ENCODE measurements at regions not wholly inside any gene's neighbourhood (a gene's known extent, or its start where the extent isn't known, plus 50 kb on each side); places are given as distances from the start of the nearest gene placed in this dataset.
A peak's percentile ranks its signal among the peaks of the same experiment; 100 is the strongest.
"Not testable (repeated sequence)": the region's sequence is repeated elsewhere in the genome, so short reads cannot be mapped to it uniquely, and the experiment has no call there.

DNA sequence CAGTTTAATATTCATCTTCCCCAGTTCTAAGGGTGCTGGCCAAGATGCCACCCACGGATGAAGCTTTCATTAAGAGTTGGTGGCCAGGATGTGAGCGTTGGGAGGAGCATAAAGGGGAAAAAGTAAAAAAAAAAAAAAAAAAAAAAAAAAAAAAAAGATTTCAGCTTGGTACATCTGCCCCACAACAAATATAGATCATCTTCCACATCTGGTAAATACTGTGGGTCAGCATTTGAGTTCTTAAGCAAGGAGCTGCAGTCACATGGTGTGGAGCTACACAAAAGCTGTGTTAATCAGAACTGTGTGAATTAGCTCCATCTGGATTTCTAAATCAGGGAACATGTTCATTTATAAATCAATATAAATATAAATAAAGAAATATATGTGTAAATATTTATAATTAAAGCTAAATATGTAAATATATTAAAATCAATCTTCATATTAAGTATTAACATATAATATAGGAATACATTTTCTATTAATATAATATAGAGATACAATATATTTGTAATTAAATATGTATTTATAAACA lies 262.3 kb downstream of the NUAK1 start:
- no CpG with 5 or more reads among the region's 2 CpGs for WGBS, 2 experiments (ENCODE audit: insufficient coverage in 2 of 2)
- no peak overlapping the region for H3K4me3 ChIP-seq (ENCODE audit: extremely low read depth, insufficient read depth, low read length, poor library complexity, severe bottlenecking)
- no peaks in the 10 kb centered on the region for H3K36me3 ChIP-seq (ENCODE audit: control insufficient read depth, insufficient read depth, low read length)
- H3K27ac ChIP-seq (ENCODE audit: low read depth, low read length, severe bottlenecking) = no peak overlapping the region
- no peaks in the 10 kb centered on the region for H3K9me3 ChIP-seq (ENCODE audit: control insufficient read depth, low read length)
- no peaks in the 10 kb centered on the region for H3K4me1 ChIP-seq (ENCODE audit: control insufficient read depth, insufficient read depth, low read length, poor library complexity, severe bottlenecking)

GRCh38 chr12:105878964-105879363 lies 259.8 kb downstream of the NUAK1 start:
- H3K9me3 ChIP-seq (ENCODE audit: control insufficient read depth, low read length) = no peaks in the 10 kb centered on the region
- WGBS, 2 experiments (ENCODE audit: insufficient coverage in 2 of 2) = no CpG with 5 or more reads among the region's 3 CpGs

DNA sequence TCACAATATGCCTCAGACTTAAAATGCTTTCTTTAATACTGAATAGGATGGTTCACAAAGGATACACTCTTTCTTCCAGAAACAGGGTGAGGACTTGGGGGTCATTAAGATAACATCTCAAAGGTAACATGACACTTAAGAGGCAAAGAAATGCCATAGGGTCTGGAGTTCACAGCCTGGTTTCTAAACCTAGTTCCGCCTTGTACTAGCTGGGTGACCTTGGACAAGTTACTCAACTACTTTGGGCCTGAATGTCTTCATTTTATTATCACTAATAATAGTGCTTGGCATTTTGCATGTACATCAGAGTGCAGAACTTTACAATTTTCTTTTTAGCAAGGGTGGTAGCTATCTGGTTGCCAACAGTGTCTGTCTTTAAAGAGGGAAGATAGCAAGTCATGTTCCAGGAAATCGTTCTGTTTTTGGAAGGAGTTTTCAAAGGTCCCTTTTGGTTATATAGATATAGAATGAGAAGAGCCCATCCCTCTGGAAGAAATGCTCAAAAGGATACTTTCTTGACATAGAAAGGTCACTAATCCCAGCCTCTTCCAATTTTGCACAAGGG lies 257.8 kb downstream of the NUAK1 start:
- Histone ChIP-seq H3K4me1 (ENCODE audit: control insufficient read depth, insufficient read depth, low read length, poor library complexity, severe bottlenecking) (no peaks in the 10 kb centered on the region), H3K27ac (ENCODE audit: low read depth, low read length, severe bottlenecking) (no peak overlapping the region)

More at GRCh38 chr12:105878964-105879363, 259.8 kb downstream of the NUAK1 start:
- no peaks in the 10 kb centered on the region for H3K4me1 ChIP-seq (ENCODE audit: control insufficient read depth, insufficient read depth, low read length, poor library complexity, severe bottlenecking)
- no peak overlapping the region for H3K4me3 ChIP-seq (ENCODE audit: extremely low read depth, insufficient read depth, low read length, poor library complexity, severe bottlenecking)
- no peaks in the 10 kb centered on the region for H3K36me3 ChIP-seq (ENCODE audit: control insufficient read depth, insufficient read depth, low read length)
- no peak overlapping the region for H3K27ac ChIP-seq (ENCODE audit: low read depth, low read length, severe bottlenecking)

DNA sequence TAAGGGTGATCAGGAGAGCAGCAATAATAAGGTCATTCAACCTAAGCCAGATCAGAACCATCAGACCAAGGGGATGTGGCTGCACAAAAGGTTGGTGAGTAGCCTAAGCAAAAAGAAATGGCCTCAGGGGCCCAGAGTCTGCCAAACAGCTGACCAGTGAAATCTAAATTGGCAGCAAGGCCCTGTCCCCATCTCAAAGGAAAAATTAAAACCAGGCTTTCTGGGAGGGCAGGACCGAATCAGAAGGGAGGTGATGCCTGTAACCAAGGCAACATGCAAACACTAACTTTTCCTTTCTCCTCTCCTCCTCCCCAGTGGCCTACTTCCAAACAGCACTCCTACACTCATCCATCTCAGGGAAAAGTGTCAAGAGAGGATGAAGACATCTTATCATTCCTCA lies 256.4 kb downstream of the NUAK1 start:
- Histone ChIP-seq H3K27ac (ENCODE audit: low read depth, low read length, severe bottlenecking) (no peak overlapping the region), H3K4me3 (ENCODE audit: extremely low read depth, insufficient read depth, low read length, poor library complexity, severe bottlenecking) (no peak overlapping the region), H3K4me1 (ENCODE audit: control insufficient read depth, insufficient read depth, low read length, poor library complexity, severe bottlenecking) (no peaks in the 10 kb centered on the region), H3K36me3 (ENCODE audit: control insufficient read depth, insufficient read depth, low read length) (no peaks in the 10 kb centered on the region), H3K9me3 (ENCODE audit: control insufficient read depth, low read length) (no peaks in the 10 kb centered on the region)
- WGBS, 2 experiments (ENCODE audit: insufficient coverage in 2 of 2) = 71% methylated on average over 1 of the region's 1 CpG; no CpG with 5 or more reads in 1 of the 2 experiments

More for the DNA sequence above, 257.8 kb downstream of the NUAK1 start:
- Histone ChIP-seq H3K36me3 (ENCODE audit: control insufficient read depth, insufficient read depth, low read length) (no peaks in the 10 kb centered on the region), H3K4me3 (ENCODE audit: extremely low read depth, insufficient read depth, low read length, poor library complexity, severe bottlenecking) (no peak overlapping the region), H3K9me3 (ENCODE audit: control insufficient read depth, low read length) (no peaks in the 10 kb centered on the region)
- WGBS, 2 experiments (ENCODE audit: insufficient coverage in 2 of 2) = 100% methylated on average over 1 to 2 of the region's 2 CpGs

GRCh38 chr12:105887131-105887530 lies 251.6 kb downstream of the NUAK1 start:
- no peak overlapping the region for H3K27ac ChIP-seq (ENCODE audit: low read depth, low read length, severe bottlenecking)
- H3K4me1 ChIP-seq (ENCODE audit: control insufficient read depth, insufficient read depth, low read length, poor library complexity, severe bottlenecking) = no peaks in the 10 kb centered on the region
- H3K9me3 ChIP-seq (ENCODE audit: control insufficient read depth, low read length) = no peaks in the 10 kb centered on the region
- H3K36me3 ChIP-seq (ENCODE audit: control insufficient read depth, insufficient read depth, low read length) = no peaks in the 10 kb centered on the region
- WGBS, 2 experiments (ENCODE audit: insufficient coverage in 2 of 2) = 83 to 100% methylated on average over 1 of the region's 3 CpGs
- no peak overlapping the region for H3K4me3 ChIP-seq (ENCODE audit: extremely low read depth, insufficient read depth, low read length, poor library complexity, severe bottlenecking)

DNA sequence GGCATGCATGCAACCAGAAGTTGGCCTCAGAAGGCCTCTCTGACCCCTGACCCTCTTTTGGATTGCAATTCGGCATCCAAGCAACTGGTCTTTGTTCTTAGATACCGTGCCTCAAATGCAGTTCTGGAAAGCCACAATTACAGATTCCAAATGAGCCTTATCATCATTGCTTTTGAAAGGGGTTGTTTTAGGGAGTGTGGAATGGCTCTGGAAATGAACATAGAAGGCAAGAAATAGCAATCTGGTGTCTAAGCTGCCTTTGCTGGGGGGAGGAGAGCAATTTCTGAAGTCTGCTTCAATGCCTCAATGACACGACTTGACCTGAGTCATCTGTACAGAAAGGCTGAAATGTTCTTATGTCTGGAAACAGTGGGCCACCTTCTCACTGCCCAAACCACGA lies 250.1 kb downstream of the NUAK1 start:
- H3K4me3 ChIP-seq (ENCODE audit: extremely low read depth, insufficient read depth, low read length, poor library complexity, severe bottlenecking) = no peak overlapping the region
- WGBS, 2 experiments (ENCODE audit: insufficient coverage in 2 of 2) = 77 to 84% methylated on average over 2 to 4 of the region's 4 CpGs
- no peaks in the 10 kb centered on the region for H3K9me3 ChIP-seq (ENCODE audit: control insufficient read depth, low read length)
- no peaks in the 10 kb centered on the region for H3K36me3 ChIP-seq (ENCODE audit: control insufficient read depth, insufficient read depth, low read length)
- peak overlapping the region; percentile 32 for H3K27ac ChIP-seq (ENCODE audit: low read depth, low read length, severe bottlenecking)
- no peaks in the 10 kb centered on the region for H3K4me1 ChIP-seq (ENCODE audit: control insufficient read depth, insufficient read depth, low read length, poor library complexity, severe bottlenecking)

GRCh38 chr12:105892362-105892910 lies 246.3 kb downstream of the NUAK1 start:
- no peak overlapping the region for H3K4me3 ChIP-seq (ENCODE audit: extremely low read depth, insufficient read depth, low read length, poor library complexity, severe bottlenecking)
- 88 to 97% methylated on average over 3 of the region's 4 CpGs for WGBS, 2 experiments (ENCODE audit: insufficient coverage in 2 of 2)

DNA sequence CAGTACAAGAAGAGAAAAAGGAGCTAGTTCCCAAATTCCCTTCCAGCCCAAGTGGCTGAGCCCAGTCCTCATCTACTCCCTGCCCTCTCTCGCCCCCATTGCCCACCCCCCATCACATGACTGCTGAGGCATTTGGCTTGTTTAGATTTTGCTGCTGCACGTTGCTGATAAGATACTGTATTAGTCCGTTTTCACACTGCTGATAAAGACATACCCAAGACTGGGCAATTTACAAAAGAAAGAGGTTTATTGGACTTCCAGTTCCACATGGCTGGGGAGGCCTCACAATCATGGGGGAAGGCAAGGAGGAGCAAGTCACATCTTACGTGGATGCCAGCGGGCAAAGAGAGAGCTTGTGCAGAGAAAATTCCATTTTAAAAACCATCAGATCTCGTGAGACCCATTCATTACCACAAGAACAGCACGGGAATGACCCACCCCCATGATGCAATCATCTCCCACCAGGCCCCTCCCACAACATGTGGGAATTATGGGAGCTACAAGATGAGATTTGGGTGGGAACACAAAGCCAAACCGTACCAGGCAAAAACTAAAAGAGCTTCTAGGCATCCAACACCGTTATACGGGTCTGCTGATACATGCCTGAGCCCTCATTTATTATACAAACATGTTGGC lies 243.4 kb downstream of the NUAK1 start:
- H3K9me3 ChIP-seq (ENCODE audit: control insufficient read depth, low read length); H3K4me1 ChIP-seq (ENCODE audit: control insufficient read depth, insufficient read depth, low read length, poor library complexity, severe bottlenecking); H3K4me3 ChIP-seq (ENCODE audit: extremely low read depth, insufficient read depth, low read length, poor library complexity, severe bottlenecking); H3K36me3 ChIP-seq (ENCODE audit: control insufficient read depth, insufficient read depth, low read length); H3K27ac ChIP-seq (ENCODE audit: low read depth, low read length, severe bottlenecking): not testable (repeated sequence)
- WGBS, 2 experiments (ENCODE audit: insufficient coverage in 2 of 2) = 96% methylated on average over 4 of the region's 10 CpGs

More at GRCh38 chr12:105892362-105892910, 246.3 kb downstream of the NUAK1 start:
- Histone ChIP-seq H3K9me3 (ENCODE audit: control insufficient read depth, low read length) (no peaks in the 10 kb centered on the region), H3K36me3 (ENCODE audit: control insufficient read depth, insufficient read depth, low read length) (no peaks in the 10 kb centered on the region), H3K4me1 (ENCODE audit: control insufficient read depth, insufficient read depth, low read length, poor library complexity, severe bottlenecking) (no peaks in the 10 kb centered on the region), H3K27ac (ENCODE audit: low read depth, low read length, severe bottlenecking) (no peak overlapping the region)

DNA sequence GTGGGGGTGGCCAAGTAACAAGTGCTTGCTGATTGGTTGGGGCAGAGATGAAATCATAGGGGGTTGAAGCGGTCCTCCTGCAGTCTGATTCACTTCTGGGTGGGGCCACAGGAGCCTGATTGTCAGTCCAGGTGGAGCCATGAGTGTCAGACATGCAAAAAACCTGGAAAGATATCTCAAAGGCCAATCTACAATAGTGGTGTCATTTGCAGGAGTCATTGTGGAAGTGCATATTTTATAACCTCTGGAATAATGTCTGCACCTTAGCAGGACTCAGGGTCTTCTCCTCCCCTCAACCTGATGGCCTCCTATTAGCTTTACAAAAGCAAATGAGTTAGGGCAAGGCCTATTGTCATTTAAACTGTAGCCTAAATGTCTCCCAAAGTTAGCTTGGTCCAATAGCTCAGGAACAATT lies 241.4 kb downstream of the NUAK1 start:
- H3K4me1 ChIP-seq (ENCODE audit: control insufficient read depth, insufficient read depth, low read length, poor library complexity, severe bottlenecking) = peaks cover 10% of the 10 kb centered on the region
- 29% methylated on average over 1 of the region's 1 CpG; no CpG with 5 or more reads in 1 of the 2 experiments for WGBS, 2 experiments (ENCODE audit: insufficient coverage in 2 of 2)

GRCh38 chr12:105898271-105898670 lies 240.5 kb downstream of the NUAK1 start:
- peaks cover 10% of the 10 kb centered on the region for H3K4me1 ChIP-seq (ENCODE audit: control insufficient read depth, insufficient read depth, low read length, poor library complexity, severe bottlenecking)
- not testable (repeated sequence) for H3K9me3 ChIP-seq (ENCODE audit: control insufficient read depth, low read length)

More for the DNA sequence above, 241.4 kb downstream of the NUAK1 start:
- no peak overlapping the region for H3K4me3 ChIP-seq (ENCODE audit: extremely low read depth, insufficient read depth, low read length, poor library complexity, severe bottlenecking)
- H3K27ac ChIP-seq (ENCODE audit: low read depth, low read length, severe bottlenecking) = no peak overlapping the region
- H3K9me3 ChIP-seq (ENCODE audit: control insufficient read depth, low read length) = no peaks in the 10 kb centered on the region
- no peaks in the 10 kb centered on the region for H3K36me3 ChIP-seq (ENCODE audit: control insufficient read depth, insufficient read depth, low read length)

GRCh38 chr12:105899589-105899988 lies 239.2 kb downstream of the NUAK1 start:
- 83 to 93% methylated on average over 2 to 4 of the region's 5 CpGs for WGBS, 2 experiments (ENCODE audit: insufficient coverage in 2 of 2)
- Histone ChIP-seq H3K4me1 (ENCODE audit: control insufficient read depth, insufficient read depth, low read length, poor library complexity, severe bottlenecking) (peaks cover 10% of the 10 kb centered on the region), H3K4me3 (ENCODE audit: extremely low read depth, insufficient read depth, low read length, poor library complexity, severe bottlenecking) (no peak overlapping the region), H3K9me3 (ENCODE audit: control insufficient read depth, low read length) (no peaks in the 10 kb centered on the region), H3K27ac (ENCODE audit: low read depth, low read length, severe bottlenecking) (peak overlapping the region; percentile 52), H3K36me3 (ENCODE audit: control insufficient read depth, insufficient read depth, low read length) (no peaks in the 10 kb centered on the region)

More at GRCh38 chr12:105898271-105898670, 240.5 kb downstream of the NUAK1 start:
- not testable (repeated sequence) for H3K4me3 ChIP-seq (ENCODE audit: extremely low read depth, insufficient read depth, low read length, poor library complexity, severe bottlenecking); H3K27ac ChIP-seq (ENCODE audit: low read depth, low read length, severe bottlenecking); H3K36me3 ChIP-seq (ENCODE audit: control insufficient read depth, insufficient read depth, low read length)
- 82 to 85% methylated on average over 5 of the region's 6 CpGs for WGBS, 2 experiments (ENCODE audit: insufficient coverage in 2 of 2)

All from mesodermal cell (in vitro differentiated cells).